PFSK-1 (cell line): ENCODE measurements at regions not wholly inside any gene's neighbourhood (a gene's known extent, or its start where the extent isn't known, plus 50 kb on each side); places are given as distances from the start of the nearest gene placed in this dataset.

Source experiments
- FOXP2 ChIP-seq: optimal IDR thresholded peaks from 2 replicates; pipeline ENCODE3; 2011; ENCODE audit warnings: borderline replicate concordance, control low read depth, inconsistent platforms; ENCODE audit not compliant: insufficient read depth; ENCODE audit errors: extremely low read length, extremely low read depth
- POLR2AphosphoS5 ChIP-seq: IDR thresholded peaks from 2 replicates; pipeline ENCODE4 v1.6.1; 2012; ENCODE audit warnings: low read depth, mild to moderate bottlenecking, control low read depth, low read length, moderate library complexity
- SIN3A ChIP-seq: IDR thresholded peaks from 2 replicates; pipeline ENCODE4 v1.6.1; 2012; ENCODE audit warnings: mild to moderate bottlenecking, low read length, moderate library complexity, borderline replicate concordance; ENCODE audit not compliant: insufficient read depth
- TAF1 ChIP-seq: IDR thresholded peaks from 2 replicates; pipeline ENCODE4 v1.6.1; 2012; ENCODE audit warnings: low read length, control low read depth, borderline replicate concordance; ENCODE audit not compliant: insufficient read depth
- TF ChIP-seq, protein P1 (sequence below), 2 experiments: IDR thresholded peaks; 2 replicates each; pipeline versions ENCODE4 v1.6.1 to v1.8.0; 2011 to 2012; ENCODE audit warnings: low read depth in 2 of 2, low read length in 2 of 2, control low read depth in 1 of 2, inconsistent platforms in 1 of 2, mild to moderate bottlenecking in 1 of 2, moderate library complexity in 1 of 2; ENCODE audit not compliant: insufficient read depth in 1 of 2

DNA sequence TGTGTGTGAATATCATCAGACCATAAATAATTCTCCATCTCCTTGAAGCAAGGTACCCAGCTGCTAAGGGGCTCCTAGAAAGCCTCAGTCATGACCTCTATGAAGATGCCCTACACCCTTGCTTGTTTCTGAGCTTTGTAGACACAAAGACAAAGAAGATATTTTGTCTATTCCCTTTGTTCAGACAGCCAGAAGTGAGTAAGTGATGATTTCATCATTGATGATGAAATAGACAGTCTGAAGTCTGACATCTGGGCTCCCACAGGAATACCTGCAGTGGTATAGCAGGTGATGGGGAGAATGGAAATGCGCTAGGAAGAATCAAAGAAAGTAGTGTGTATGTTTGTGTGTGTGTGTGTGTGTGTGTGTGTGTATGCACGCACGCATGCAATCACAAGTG lies 82.2 kb upstream of the DPT start:
- TF ChIP-seq POLR2AphosphoS5 (no peak), SIN3A (no peak), FOXP2 (no peak), TAF1 (no peak)
- TF ChIP-seq, protein P1, sequence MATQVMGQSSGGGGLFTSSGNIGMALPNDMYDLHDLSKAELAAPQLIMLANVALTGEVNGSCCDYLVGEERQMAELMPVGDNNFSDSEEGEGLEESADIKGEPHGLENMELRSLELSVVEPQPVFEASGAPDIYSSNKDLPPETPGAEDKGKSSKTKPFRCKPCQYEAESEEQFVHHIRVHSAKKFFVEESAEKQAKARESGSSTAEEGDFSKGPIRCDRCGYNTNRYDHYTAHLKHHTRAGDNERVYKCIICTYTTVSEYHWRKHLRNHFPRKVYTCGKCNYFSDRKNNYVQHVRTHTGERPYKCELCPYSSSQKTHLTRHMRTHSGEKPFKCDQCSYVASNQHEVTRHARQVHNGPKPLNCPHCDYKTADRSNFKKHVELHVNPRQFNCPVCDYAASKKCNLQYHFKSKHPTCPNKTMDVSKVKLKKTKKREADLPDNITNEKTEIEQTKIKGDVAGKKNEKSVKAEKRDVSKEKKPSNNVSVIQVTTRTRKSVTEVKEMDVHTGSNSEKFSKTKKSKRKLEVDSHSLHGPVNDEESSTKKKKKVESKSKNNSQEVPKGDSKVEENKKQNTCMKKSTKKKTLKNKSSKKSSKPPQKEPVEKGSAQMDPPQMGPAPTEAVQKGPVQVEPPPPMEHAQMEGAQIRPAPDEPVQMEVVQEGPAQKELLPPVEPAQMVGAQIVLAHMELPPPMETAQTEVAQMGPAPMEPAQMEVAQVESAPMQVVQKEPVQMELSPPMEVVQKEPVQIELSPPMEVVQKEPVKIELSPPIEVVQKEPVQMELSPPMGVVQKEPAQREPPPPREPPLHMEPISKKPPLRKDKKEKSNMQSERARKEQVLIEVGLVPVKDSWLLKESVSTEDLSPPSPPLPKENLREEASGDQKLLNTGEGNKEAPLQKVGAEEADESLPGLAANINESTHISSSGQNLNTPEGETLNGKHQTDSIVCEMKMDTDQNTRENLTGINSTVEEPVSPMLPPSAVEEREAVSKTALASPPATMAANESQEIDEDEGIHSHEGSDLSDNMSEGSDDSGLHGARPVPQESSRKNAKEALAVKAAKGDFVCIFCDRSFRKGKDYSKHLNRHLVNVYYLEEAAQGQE (IDR thresholded peaks at IDR 0.05; ENCODE audit: insufficient read depth in 1 of 2, low read depth in 2 of 2, low read length in 2 of 2), result no peak

DNA sequence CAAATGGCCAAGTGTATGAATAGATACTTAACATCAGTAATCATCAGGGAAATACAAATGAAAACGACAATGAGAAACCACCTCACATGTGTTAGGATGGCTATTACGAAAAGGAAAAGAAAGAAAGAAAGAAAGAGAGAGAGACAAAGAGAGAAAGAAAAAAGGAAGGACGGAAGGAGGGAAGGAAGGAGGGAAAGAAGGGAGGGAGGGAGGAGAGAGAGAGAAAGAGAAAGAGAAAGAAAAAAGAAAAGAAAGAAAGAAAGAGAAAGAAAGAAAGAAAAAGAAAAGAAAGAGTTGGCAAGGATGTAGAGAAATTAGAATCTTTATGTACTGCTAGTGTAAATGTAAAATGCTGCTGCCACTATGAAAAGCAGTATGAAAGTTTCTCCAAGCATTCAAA lies 90.7 kb upstream of the DPT start:
- TF ChIP-seq, protein P1 (IDR thresholded peaks at IDR 0.05; ENCODE audit: insufficient read depth in 1 of 2, low read depth in 2 of 2, low read length in 2 of 2), result no peak
- no peak for TF ChIP-seq POLR2AphosphoS5
- TF ChIP-seq SIN3A, result no peak
- TF ChIP-seq TAF1, result no peak
- TF ChIP-seq FOXP2, result no peak

DNA sequence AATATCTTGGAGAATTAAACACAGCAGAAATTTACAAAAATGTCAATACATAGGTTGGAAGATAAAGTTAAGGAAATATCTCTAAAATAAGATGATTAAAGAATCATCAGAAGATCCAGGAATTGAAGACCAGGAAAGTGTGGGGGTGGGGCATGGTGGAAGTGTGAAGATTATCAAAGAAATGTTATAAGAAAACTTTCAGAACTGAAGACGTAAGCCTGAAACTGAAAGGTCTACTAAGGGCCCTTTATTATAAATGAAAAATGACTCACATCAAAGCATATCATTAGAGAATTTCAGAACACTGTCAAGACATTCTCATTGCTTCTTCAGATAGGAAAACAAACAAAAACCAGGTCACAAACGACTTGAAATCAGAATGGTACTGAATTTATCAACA lies 92.4 kb upstream of the DPT start:
- no peak for TF ChIP-seq FOXP2
- TF ChIP-seq POLR2AphosphoS5, result no peak
- TF ChIP-seq SIN3A, result no peak
- TF ChIP-seq TAF1, result no peak
- TF ChIP-seq, protein P1 (IDR thresholded peaks at IDR 0.05; ENCODE audit: insufficient read depth in 1 of 2, low read depth in 2 of 2, low read length in 2 of 2), result no peak

DNA sequence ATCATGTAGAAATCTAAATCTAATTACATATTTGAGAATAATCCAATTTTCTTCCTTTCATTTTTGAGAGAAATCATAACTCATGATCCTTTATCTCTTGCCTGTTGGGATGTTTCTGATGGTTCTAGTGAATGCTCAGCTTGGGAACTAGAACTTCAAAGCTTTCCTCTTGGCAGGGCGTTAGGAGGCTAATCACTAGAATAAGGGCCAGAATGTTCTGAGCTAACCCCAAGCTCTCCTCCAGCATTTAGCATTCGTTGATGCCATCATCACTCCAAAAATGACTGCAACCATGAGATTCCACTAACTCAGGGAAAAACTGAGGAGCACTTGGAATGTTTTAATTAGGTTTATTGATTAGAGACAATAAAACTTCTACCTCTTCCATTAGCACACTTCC lies 93.9 kb upstream of the DPT start:
- no peak for TF ChIP-seq POLR2AphosphoS5
- no peak for TF ChIP-seq FOXP2
- no peak for TF ChIP-seq TAF1
- TF ChIP-seq SIN3A, result no peak
- TF ChIP-seq, protein P1 (IDR thresholded peaks at IDR 0.05; ENCODE audit: insufficient read depth in 1 of 2, low read depth in 2 of 2, low read length in 2 of 2), result no peak

DNA sequence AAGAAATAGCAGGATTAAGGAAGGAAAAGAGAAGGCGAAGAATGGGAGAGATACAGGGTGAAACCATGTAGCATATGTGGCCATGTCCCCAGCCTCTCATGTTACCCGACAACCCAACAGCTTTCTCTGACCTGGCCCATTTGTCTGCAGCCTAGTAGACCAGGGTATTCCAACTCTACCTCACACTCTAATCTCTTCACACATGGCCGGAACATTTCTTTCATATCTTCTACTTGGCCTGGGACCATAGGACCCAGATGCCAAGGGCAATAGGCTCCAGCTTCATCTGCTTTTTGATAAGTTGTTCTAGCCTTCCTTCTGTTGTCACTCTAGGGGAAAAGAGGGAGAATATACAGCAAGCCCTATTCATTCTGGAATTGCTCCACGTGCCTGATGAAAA lies 95.0 kb upstream of the DPT start:
- TF ChIP-seq SIN3A (no peak), TAF1 (no peak)
